SU-DHL-6 (cell line): ENCODE measurements at regions not wholly inside any gene's neighbourhood (a gene's known extent, or its start where the extent isn't known, plus 50 kb on each side); places are given as distances from the start of the nearest gene placed in this dataset.

ENCODE experiments used
- H2AFZ ChIP-seq: fragments of 200-600 bp; sonication (generic); 2 replicates; pipeline ENCODE4 v1.6.1; 2014; ENCODE audit warnings: low read depth, mild to moderate bottlenecking, moderate library complexity, mixed read lengths, antibody characterized with exemption, low read length; ENCODE audit not compliant: severe bottlenecking
- H3F3A ChIP-seq: fragments of 200-600 bp; shearing (Covaris generic); 2 replicates; pipeline ENCODE4 v1.6.0; 2016; ENCODE audit warnings: antibody characterized with exemption, mild to moderate bottlenecking; ENCODE audit not compliant: insufficient read depth
- H3K27ac ChIP-seq: fragments of 200-600 bp; sonication (generic); 2 replicates; pipeline ENCODE4 v1.5.1; 2016; ENCODE audit warnings: low read depth, mild to moderate bottlenecking, low read length, moderate library complexity, mixed read lengths
- H3K27me3 ChIP-seq: fragments of 200-600 bp; sonication (generic), shearing (Covaris generic); 2 replicates; pipeline ENCODE4 v1.6.0; 2014; ENCODE audit warnings: mild to moderate bottlenecking, low read length
- H3K36me3 ChIP-seq: fragments of 200-600 bp; sonication (generic); 2 replicates; pipeline ENCODE4 v1.6.1; 2014; ENCODE audit warnings: mild to moderate bottlenecking, low read length, mixed read lengths
- H3K4me2 ChIP-seq: fragments of 300-600, 200-600 bp; shearing (Covaris generic), sonication (generic); 2 replicates; pipeline ENCODE4 v1.6.0; 2014; ENCODE audit warnings: low read length, low read depth, mild to moderate bottlenecking; ENCODE audit not compliant: poor library complexity, severe bottlenecking
- H3K4me3 ChIP-seq: fragments of 200-600 bp; sonication (generic); 2 replicates; pipeline ENCODE4 v1.5.1; 2014; ENCODE audit warnings: antibody characterized with exemption, low read length, mild to moderate bottlenecking, mixed read lengths; ENCODE audit not compliant: insufficient read depth, poor library complexity, severe bottlenecking
- H3K79me2 ChIP-seq: fragments of 200-600 bp; sonication (generic); 2 replicates; pipeline ENCODE4 v1.6.1; 2014; ENCODE audit warnings: mild to moderate bottlenecking, low read length, moderate library complexity; ENCODE audit not compliant: insufficient read depth
- H3K9ac ChIP-seq: fragments of 200-600 bp; sonication (generic); 2 replicates; pipeline ENCODE4 v1.7.0; 2014; ENCODE audit warnings: mild to moderate bottlenecking, low read length
- H3K9me2 ChIP-seq: fragments of 200-600 bp; sonication (generic); replicated peaks from 2 replicates; pipeline ENCODE4 v1.6.1; 2014; ENCODE audit warnings: low read length; ENCODE audit not compliant: insufficient read depth
- H3K9me3 ChIP-seq: fragments of 200-600 bp; sonication (generic); 2 replicates; pipeline ENCODE4 v1.6.1; 2014; ENCODE audit warnings: low read length, mixed read lengths; ENCODE audit not compliant: insufficient read depth
- H4K20me1 ChIP-seq: fragments of 200-600 bp; sonication (generic); 2 replicates; pipeline ENCODE4 v1.6.1; 2014; ENCODE audit warnings: low read depth, mild to moderate bottlenecking, antibody characterized with exemption, low read length, moderate library complexity, mixed read lengths
- EZH2phosphoT487 ChIP-seq: fragments of 200-600 bp; sonication (generic), shearing (Covaris generic); conservative IDR thresholded peaks from 2 replicates; pipeline ENCODE4 v1.6.1; 2018; ENCODE audit warnings: mild to moderate bottlenecking, antibody characterized with exemption, low read length, moderate library complexity, mixed read lengths
- TF ChIP-seq, protein P1 (sequence below): fragments of 200-600 bp; sonication (generic); IDR thresholded peaks from one replicate; pipeline ENCODE4 v1.5.1; 2017; ENCODE audit warnings: antibody characterized with exemption, mild to moderate bottlenecking, low read length, moderate library complexity; ENCODE audit not compliant: insufficient read depth, poor library complexity, severe bottlenecking

DNA sequence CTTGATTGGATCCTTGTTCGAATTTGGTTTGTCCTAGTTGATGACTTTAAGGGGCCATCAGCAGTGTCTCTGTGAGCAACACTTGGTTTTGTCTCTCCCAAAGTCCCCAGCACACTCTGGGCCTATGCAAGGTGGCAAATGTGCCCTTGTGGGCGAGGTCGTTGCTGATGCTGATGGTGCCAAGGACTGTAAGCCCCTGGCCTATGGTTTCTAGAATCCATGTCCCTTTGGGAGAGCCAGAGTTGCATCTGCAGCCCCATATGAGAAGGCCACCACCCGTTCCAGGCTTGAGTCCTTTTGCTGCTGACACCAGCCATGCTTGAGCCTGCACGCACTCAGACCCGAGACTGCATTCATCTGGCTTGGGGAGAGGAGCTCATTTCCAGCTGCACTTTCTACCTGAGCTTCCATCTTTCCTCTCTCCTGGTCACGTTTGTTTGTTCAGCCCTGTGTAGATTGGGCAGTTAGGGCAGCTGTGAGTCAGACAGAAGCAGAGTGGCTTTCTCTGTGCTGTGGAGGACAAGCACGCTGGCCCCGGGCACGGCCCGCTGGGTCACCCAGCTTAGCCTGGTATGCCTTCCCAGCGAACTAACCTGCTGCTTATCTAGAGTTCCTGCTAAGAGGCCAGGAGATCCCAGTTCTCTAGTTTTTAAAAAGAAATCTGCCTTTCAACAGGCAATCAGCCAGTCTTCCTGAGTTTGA lies 52.1 kb upstream of the CSF3R start:
- Histone ChIP-seq H3K9me2 (no peaks in the 10 kb centered on the region), H3F3A (no peaks in the 10 kb centered on the region), H3K36me3 (no peaks in the 10 kb centered on the region), H2AFZ (no peak overlapping the region), H3K27ac (no peak overlapping the region), H3K27me3 (no peaks in the 10 kb centered on the region), H3K9ac (no peak overlapping the region), H4K20me1 (no peaks in the 10 kb centered on the region), H3K4me2 (no peak overlapping the region), H3K79me2 (no peaks in the 10 kb centered on the region), H3K9me3 (no peaks in the 10 kb centered on the region), H3K4me3 (no peak overlapping the region)
- TF ChIP-seq EZH2phosphoT487: no peak
- TF ChIP-seq, protein P1, sequence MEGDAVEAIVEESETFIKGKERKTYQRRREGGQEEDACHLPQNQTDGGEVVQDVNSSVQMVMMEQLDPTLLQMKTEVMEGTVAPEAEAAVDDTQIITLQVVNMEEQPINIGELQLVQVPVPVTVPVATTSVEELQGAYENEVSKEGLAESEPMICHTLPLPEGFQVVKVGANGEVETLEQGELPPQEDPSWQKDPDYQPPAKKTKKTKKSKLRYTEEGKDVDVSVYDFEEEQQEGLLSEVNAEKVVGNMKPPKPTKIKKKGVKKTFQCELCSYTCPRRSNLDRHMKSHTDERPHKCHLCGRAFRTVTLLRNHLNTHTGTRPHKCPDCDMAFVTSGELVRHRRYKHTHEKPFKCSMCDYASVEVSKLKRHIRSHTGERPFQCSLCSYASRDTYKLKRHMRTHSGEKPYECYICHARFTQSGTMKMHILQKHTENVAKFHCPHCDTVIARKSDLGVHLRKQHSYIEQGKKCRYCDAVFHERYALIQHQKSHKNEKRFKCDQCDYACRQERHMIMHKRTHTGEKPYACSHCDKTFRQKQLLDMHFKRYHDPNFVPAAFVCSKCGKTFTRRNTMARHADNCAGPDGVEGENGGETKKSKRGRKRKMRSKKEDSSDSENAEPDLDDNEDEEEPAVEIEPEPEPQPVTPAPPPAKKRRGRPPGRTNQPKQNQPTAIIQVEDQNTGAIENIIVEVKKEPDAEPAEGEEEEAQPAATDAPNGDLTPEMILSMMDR: no peak

DNA sequence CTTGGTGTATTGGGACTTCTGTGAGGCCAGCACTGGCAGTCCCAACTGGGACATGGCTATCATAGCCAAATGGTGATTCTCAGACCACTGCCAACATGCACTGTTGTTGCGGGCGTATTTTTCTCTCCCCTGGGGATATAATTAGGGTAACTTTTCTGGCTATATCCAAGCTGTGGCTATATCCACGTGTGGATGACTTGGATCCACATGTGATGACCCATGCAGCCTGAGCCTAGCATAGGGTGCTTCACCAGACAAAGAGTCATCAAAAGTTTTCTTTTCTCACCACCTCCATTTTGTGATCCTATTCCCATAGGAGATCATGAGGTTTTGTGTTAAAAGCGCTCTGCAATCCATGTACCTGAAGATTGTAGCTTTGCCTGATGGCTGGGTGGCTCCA lies 51.2 kb upstream of the CSF3R start:
- Histone ChIP-seq H3K36me3 (no peaks in the 10 kb centered on the region), H2AFZ (no peak overlapping the region), H3K9me2 (no peaks in the 10 kb centered on the region), H3F3A (no peaks in the 10 kb centered on the region), H3K27ac (no peak overlapping the region), H3K9me3 (no peaks in the 10 kb centered on the region), H3K4me2 (no peak overlapping the region), H3K27me3 (no peaks in the 10 kb centered on the region), H4K20me1 (no peaks in the 10 kb centered on the region), H3K4me3 (no peak overlapping the region), H3K9ac (no peak overlapping the region), H3K79me2 (no peaks in the 10 kb centered on the region)
- TF ChIP-seq, protein P1: no peak
- no peak for TF ChIP-seq EZH2phosphoT487

DNA sequence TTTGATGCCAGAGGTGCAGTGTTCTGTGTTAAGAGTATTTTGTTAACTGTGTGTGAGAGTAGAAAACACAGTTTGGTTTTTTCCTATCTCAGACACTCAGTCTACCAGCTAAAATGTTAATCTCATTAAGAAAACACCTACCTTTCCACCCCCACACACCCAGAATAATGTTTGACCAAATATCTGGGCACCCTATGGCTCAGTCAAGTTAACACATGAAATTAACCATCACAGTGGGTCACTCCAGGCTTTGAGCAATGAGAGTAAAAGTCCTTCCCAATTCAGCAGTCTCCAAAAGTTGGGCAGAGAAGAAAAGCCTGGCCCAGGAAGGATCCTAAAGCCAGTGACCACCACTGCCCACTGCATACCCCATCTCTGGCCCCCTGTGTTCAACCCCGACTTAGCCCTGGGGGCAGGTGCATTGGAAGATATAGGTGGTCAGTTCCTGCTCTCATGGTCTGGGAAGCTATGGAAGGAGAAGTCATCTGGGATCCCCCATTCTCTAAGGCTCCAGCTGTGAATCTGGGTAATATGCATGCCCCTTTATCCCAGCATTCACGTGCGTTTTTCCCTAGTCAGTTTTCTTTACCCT lies 50.2 kb upstream of the CSF3R start:
- H3F3A ChIP-seq: no peaks in the 10 kb centered on the region
- H2AFZ ChIP-seq: no peak overlapping the region
- H3K36me3 ChIP-seq: no peaks in the 10 kb centered on the region
- no peaks in the 10 kb centered on the region for H3K27me3 ChIP-seq
- no peak overlapping the region for H3K27ac ChIP-seq
- no peaks in the 10 kb centered on the region for H3K79me2 ChIP-seq
- no peaks in the 10 kb centered on the region for H3K9me3 ChIP-seq
- H4K20me1 ChIP-seq: no peaks in the 10 kb centered on the region
- no peak overlapping the region for H3K4me2 ChIP-seq
- no peak overlapping the region for H3K4me3 ChIP-seq
- TF ChIP-seq, protein P1: no peak
- TF ChIP-seq EZH2phosphoT487: no peak
- no peak overlapping the region for H3K9ac ChIP-seq
- H3K9me2 ChIP-seq: no peaks in the 10 kb centered on the region
